ENCODE measurements at regions not wholly inside any gene's neighbourhood (a gene's known extent, or its start where the extent isn't known, plus 50 kb on each side); places are given as distances from the start of the nearest gene placed in this dataset.

- no peak overlapping the region for H3K4me3 ChIP-seq (ENCODE audit: low read depth, low read length)
- TF ChIP-seq CTCF (IDR thresholded peaks at IDR 0.05; ENCODE audit: borderline replicate concordance, insufficient read depth, low read depth, low read length): no peak
These were observed 207.0 kb upstream of the CCDC68 start for GRCh38 chr18:55166260-55166598.

- H3K4me3 ChIP-seq (ENCODE audit: low read depth, low read length): no peak overlapping the region
- TF ChIP-seq CTCF (IDR thresholded peaks at IDR 0.05; ENCODE audit: borderline replicate concordance, insufficient read depth, low read depth, low read length): no peak
These were observed 204.3 kb upstream of the CCDC68 start for GRCh38 chr18:55163550-55163949.

GRCh38 chr18:55161916-55162315, 202.7 kb upstream of the CCDC68 start:
- no peak for TF ChIP-seq CTCF (IDR thresholded peaks at IDR 0.05; ENCODE audit: borderline replicate concordance, insufficient read depth, low read depth, low read length)
- H3K4me3 ChIP-seq (ENCODE audit: low read depth, low read length): no peak overlapping the region

DNA sequence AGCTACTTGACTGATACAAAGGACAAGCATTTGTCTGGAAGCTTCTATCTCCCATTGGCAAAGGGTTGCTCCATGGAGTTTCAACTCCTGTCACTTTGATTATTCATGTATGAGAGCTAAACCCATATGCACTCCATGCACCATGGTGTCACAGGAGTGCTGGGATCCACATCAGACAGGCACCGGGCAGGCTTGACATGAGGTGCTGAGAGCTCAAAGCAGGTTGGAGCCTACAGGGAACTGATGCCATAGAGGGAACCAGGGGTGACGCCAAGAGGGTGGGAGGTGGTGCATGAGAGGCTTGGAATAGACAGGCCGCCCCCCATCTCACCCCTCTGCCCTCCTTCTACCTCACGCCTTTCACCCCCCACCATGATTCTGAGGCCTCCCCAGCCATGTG, 199.8 kb upstream of the CCDC68 start:
- TF ChIP-seq CTCF (IDR thresholded peaks at IDR 0.05; ENCODE audit: borderline replicate concordance, insufficient read depth, low read depth, low read length): no peak
- H3K4me3 ChIP-seq (ENCODE audit: low read depth, low read length): no peak overlapping the region

- H3K4me3 ChIP-seq (ENCODE audit: low read depth, low read length): no peak overlapping the region
- no peak for TF ChIP-seq CTCF (IDR thresholded peaks at IDR 0.05; ENCODE audit: borderline replicate concordance, insufficient read depth, low read depth, low read length)
These were observed 199.3 kb upstream of the CCDC68 start for GRCh38 chr18:55158570-55158969.

DNA sequence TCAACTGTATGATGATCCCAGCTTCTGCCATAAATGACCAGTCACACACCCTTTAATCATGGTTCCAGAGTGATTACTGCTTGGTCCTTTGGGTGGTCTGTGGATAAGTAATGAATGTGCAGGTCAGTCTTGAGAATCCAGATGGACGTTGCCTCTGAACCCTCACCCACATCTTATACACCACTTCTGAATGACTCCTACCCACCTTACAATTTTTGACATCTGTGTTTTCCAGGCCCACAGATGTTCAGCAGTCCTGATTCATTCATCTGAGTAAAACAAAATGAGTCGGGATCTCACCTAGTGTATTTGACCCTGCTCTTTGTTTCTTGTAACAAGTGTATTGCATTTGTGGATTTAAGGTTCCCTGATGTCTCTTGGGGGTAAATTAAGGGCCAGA, 194.1 kb upstream of the CCDC68 start:
- H3K4me3 ChIP-seq (ENCODE audit: low read depth, low read length): no peak overlapping the region
- no peak for TF ChIP-seq CTCF (IDR thresholded peaks at IDR 0.05; ENCODE audit: borderline replicate concordance, insufficient read depth, low read depth, low read length)

GRCh38 chr18:55152801-55153200, 193.5 kb upstream of the CCDC68 start:
- no peak for TF ChIP-seq CTCF (IDR thresholded peaks at IDR 0.05; ENCODE audit: borderline replicate concordance, insufficient read depth, low read depth, low read length)
- no peak overlapping the region for H3K4me3 ChIP-seq (ENCODE audit: low read depth, low read length)

Measured in GM12875 (cell line).